ENCODE measurements at regions not wholly inside any gene's neighbourhood (a gene's known extent, or its start where the extent isn't known, plus 50 kb on each side); places are given as distances from the start of the nearest gene placed in this dataset.

DNA sequence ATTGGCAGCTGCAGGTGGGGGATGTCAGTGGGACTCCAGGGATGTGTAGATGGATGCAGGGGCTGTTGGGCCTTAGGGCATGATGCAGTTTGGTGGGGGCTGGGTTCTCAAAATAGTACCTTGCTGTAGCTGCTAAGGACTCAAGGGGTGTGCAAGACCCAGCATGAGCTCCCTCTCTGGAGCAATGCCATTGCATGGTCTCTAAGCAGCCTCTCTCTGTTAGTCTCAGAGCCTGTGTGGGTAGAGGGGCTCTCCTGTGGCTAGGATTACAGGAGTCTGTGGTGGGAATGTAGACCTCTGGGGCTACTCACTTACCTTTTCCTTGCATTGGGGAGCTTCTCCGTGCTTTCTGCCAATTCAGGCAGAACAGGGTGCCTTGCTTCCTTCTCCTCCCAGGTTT lies 228.9 kb downstream of the LPIN1 start:
- no peak for DNase-seq (ENCODE audit: low read depth)
- Histone ChIP-seq H3K4me3 (ENCODE audit: low read depth, low read length) (no peak overlapping the region), H3K36me3 (ENCODE audit: control insufficient read depth, insufficient read depth, low read length) (no peaks in the 10 kb centered on the region), H3K27me3 (ENCODE audit: control insufficient read depth, insufficient read depth, low read length) (no peaks in the 10 kb centered on the region)
- TF ChIP-seq, protein P1, sequence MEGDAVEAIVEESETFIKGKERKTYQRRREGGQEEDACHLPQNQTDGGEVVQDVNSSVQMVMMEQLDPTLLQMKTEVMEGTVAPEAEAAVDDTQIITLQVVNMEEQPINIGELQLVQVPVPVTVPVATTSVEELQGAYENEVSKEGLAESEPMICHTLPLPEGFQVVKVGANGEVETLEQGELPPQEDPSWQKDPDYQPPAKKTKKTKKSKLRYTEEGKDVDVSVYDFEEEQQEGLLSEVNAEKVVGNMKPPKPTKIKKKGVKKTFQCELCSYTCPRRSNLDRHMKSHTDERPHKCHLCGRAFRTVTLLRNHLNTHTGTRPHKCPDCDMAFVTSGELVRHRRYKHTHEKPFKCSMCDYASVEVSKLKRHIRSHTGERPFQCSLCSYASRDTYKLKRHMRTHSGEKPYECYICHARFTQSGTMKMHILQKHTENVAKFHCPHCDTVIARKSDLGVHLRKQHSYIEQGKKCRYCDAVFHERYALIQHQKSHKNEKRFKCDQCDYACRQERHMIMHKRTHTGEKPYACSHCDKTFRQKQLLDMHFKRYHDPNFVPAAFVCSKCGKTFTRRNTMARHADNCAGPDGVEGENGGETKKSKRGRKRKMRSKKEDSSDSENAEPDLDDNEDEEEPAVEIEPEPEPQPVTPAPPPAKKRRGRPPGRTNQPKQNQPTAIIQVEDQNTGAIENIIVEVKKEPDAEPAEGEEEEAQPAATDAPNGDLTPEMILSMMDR (IDR thresholded peaks at IDR 0.05; ENCODE audit: insufficient read depth, low read length, poor library complexity, severe bottlenecking): no peak

DNA sequence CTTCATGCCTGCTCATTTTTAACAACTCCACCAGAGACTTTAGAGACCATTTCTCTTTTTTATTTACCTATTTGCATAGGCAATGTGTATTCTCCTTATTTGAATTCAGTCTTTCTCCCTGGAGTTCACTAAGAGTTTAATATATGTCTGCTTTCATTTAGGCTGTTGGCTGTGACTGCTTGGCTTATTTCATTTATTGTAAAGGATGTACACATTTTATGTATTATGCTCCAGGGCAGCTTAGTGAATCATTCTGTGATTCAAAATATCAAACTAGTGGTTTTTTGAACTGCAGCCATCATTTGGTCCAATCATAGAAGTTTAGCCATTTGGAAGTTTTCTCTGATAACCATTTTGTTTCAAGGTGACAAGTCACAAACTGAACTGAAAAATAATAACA lies 229.6 kb downstream of the LPIN1 start:
- no peak for DNase-seq (ENCODE audit: low read depth)
- TF ChIP-seq, protein P1 (IDR thresholded peaks at IDR 0.05; ENCODE audit: insufficient read depth, low read length, poor library complexity, severe bottlenecking): no peak
- no peak overlapping the region for H3K4me3 ChIP-seq (ENCODE audit: low read depth, low read length)
- no peaks in the 10 kb centered on the region for H3K27me3 ChIP-seq (ENCODE audit: control insufficient read depth, insufficient read depth, low read length)
- H3K36me3 ChIP-seq (ENCODE audit: control insufficient read depth, insufficient read depth, low read length): no peaks in the 10 kb centered on the region

DNA sequence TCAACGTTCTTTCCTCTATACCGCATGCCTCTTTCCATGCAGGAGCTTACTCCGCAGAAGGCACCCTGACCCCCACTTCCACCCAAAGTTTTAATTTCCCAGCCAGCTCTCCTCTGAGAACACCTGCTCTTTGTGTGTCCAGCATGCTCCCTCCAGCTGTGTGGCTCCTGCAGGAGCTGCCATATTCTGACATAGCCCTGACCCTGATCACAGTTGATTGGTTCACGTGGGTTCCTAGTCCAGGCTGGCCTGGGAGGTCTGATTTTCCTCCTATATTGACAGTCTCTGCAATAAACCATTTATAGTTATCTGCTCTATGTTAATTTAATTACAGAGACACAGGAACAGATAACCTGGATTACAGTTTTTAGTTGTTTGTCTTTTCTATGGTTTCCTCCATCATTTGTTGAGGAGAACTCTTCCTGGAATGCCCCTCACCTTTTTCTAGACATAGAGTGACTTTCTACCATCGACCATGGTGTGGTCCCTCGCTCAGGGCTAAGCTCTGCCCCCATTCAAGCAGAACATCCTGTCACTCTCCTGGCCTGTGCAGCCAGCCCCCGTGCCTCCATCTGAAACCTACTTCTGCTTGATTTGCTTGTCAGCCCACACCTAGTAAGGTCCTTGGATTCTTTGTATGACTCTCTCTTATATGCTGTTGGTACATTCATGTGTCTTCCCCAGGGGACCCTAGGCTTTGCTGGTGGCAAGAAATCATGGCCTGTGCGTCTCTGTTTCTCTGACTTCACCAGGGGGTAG lies 231.5 kb downstream of the LPIN1 start:
- no peaks in the 10 kb centered on the region for H3K36me3 ChIP-seq (ENCODE audit: control insufficient read depth, insufficient read depth, low read length)
- no peaks in the 10 kb centered on the region for H3K27me3 ChIP-seq (ENCODE audit: control insufficient read depth, insufficient read depth, low read length)
- no peak overlapping the region for H3K4me3 ChIP-seq (ENCODE audit: low read depth, low read length)
- DNase-seq (ENCODE audit: low read depth): no peak
- TF ChIP-seq, protein P1 (IDR thresholded peaks at IDR 0.05; ENCODE audit: insufficient read depth, low read length, poor library complexity, severe bottlenecking): no peak

DNA sequence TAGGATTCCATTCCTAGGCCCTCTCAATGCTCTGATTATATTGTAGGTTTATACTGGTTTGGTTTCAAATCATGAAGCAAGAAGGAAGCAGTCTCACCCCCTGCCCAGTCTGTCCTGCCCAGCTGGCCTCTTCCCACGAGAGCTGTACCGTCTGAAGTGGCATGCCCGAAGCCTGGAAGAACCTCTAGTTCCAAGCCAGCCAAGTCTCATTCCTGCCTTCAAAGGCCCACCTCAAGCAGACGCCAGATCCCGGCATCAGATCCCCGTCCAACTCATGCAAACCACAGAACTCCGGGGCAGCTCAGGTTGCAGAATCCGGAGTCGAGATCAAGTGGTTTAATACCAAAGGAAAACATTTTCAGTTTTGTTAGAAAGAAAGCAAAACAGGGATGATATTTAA lies 234.4 kb downstream of the LPIN1 start:
- H3K27me3 ChIP-seq (ENCODE audit: control insufficient read depth, insufficient read depth, low read length): peaks cover 8% of the 10 kb centered on the region
- TF ChIP-seq, protein P1 (IDR thresholded peaks at IDR 0.05; ENCODE audit: insufficient read depth, low read length, poor library complexity, severe bottlenecking): no peak
- no peak for DNase-seq (ENCODE audit: low read depth)
- H3K4me3 ChIP-seq (ENCODE audit: low read depth, low read length): no peak overlapping the region
- no peaks in the 10 kb centered on the region for H3K36me3 ChIP-seq (ENCODE audit: control insufficient read depth, insufficient read depth, low read length)

DNA sequence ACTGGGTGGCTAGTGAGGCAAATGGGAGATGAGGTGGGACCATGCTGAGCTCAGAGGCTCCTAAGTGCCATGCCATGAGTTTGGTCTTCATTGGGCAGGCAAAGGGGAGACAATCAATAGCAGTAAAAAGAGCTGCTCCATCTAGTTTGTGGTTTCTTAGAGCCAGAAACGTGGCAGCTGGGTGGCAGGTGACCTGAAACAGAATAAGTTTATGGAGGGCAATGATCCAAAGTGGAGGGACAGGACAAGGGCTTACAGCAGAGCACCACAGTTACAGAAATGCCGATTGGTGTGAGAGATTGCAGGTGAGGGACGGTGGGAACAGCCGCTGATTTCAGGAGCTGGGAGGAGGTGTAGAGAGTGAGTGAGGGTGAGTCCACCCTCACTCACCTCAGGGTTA lies 237.0 kb downstream of the LPIN1 start:
- Histone ChIP-seq H3K36me3 (ENCODE audit: control insufficient read depth, insufficient read depth, low read length) (no peaks in the 10 kb centered on the region), H3K27me3 (ENCODE audit: control insufficient read depth, insufficient read depth, low read length) (peaks cover 8% of the 10 kb centered on the region), H3K4me3 (ENCODE audit: low read depth, low read length) (no peak overlapping the region)
- TF ChIP-seq, protein P1 (IDR thresholded peaks at IDR 0.05; ENCODE audit: insufficient read depth, low read length, poor library complexity, severe bottlenecking): no peak
- no peak for DNase-seq (ENCODE audit: low read depth)

DNA sequence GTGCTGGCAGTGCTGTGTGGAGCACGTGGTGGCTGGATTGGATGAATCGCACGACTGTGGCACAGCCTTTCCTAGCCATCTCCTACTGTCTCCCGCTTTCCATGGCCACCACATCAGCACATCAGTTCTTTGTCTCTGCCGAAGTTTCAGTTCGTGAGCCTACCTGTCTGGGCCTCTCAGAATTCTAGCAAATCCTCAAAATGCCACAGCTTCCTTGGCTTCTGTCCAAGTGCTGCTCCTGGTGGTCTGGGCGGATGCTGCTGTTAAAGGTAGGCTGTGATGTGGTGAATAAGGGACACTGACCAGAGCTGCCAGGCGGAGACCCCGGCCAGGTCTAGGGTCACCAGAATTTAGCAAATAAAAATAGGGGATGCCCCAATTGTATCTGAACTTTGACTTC lies 237.4 kb downstream of the LPIN1 start:
- no peaks in the 10 kb centered on the region for H3K36me3 ChIP-seq (ENCODE audit: control insufficient read depth, insufficient read depth, low read length)
- TF ChIP-seq, protein P1 (IDR thresholded peaks at IDR 0.05; ENCODE audit: insufficient read depth, low read length, poor library complexity, severe bottlenecking): no peak
- peaks cover 10% of the 10 kb centered on the region for H3K27me3 ChIP-seq (ENCODE audit: control insufficient read depth, insufficient read depth, low read length)
- H3K4me3 ChIP-seq (ENCODE audit: low read depth, low read length): no peak overlapping the region
- no peak for DNase-seq (ENCODE audit: low read depth)
